ENCODE measurements at regions not wholly inside any gene's neighbourhood (a gene's known extent, or its start where the extent isn't known, plus 50 kb on each side); places are given as distances from the start of the nearest gene placed in this dataset.

- Histone ChIP-seq H3K4me1 (ENCODE audit: control insufficient read depth in 1 of 2, insufficient read depth in 2 of 2, low read length in 2 of 2) (peaks cover 28 to 43% of the 10 kb centered on the region in 2 donors), H3K9ac (ENCODE audit: low read depth in 1 of 2, low read length in 2 of 2) (peak overlapping the region in 1 of 2 donors; percentile 51)
These were observed 143.1 kb upstream of the ARID1B start for GRCh38 chr6:156634048-156634447.

GRCh38 chr6:156633291-156633690 is 143.9 kb upstream of the ARID1B start:
- H3K4me1 ChIP-seq (ENCODE audit: control insufficient read depth in 1 of 2, insufficient read depth in 2 of 2, low read length in 2 of 2): peaks cover 28 to 42% of the 10 kb centered on the region in 2 donors
- no peak overlapping the region for H3K4me3 ChIP-seq (ENCODE audit: low read depth in 1 of 2, low read length in 2 of 2)
- no peak overlapping the region for H3K27ac ChIP-seq (ENCODE audit: low read depth, low read length)
- no peaks in the 10 kb centered on the region for H3K36me3 ChIP-seq (ENCODE audit: control insufficient read depth in 1 of 2, insufficient read depth in 2 of 2, low read length in 2 of 2)
- no peaks in the 10 kb centered on the region for H3K27me3 ChIP-seq (ENCODE audit: control insufficient read depth in 1 of 2, insufficient read depth in 2 of 2, low read length in 2 of 2)
- H3K9me3 ChIP-seq (ENCODE audit: control insufficient read depth in 1 of 2, low read length in 2 of 2): no peaks in the 10 kb centered on the region
- no peak overlapping the region for H3K9ac ChIP-seq (ENCODE audit: low read depth in 1 of 2, low read length in 2 of 2)

More at GRCh38 chr6:156634048-156634447, 143.1 kb upstream of the ARID1B start:
- Histone ChIP-seq H3K36me3 (ENCODE audit: control insufficient read depth in 1 of 2, insufficient read depth in 2 of 2, low read length in 2 of 2) (no peaks in the 10 kb centered on the region), H3K27me3 (ENCODE audit: control insufficient read depth in 1 of 2, insufficient read depth in 2 of 2, low read length in 2 of 2) (no peaks in the 10 kb centered on the region), H3K9me3 (ENCODE audit: control insufficient read depth in 1 of 2, low read length in 2 of 2) (no peaks in the 10 kb centered on the region), H3K4me3 (ENCODE audit: low read depth in 1 of 2, low read length in 2 of 2) (peak overlapping the region; percentile 8 to 11), H3K27ac (ENCODE audit: low read depth, low read length) (no peak overlapping the region)

GRCh38 chr6:156630613-156631302 is 146.4 kb upstream of the ARID1B start:
- H3K27me3 ChIP-seq (ENCODE audit: control insufficient read depth in 1 of 2, insufficient read depth in 2 of 2, low read length in 2 of 2): no peaks in the 10 kb centered on the region
- peaks cover 14 to 25% of the 10 kb centered on the region in 2 donors for H3K4me1 ChIP-seq (ENCODE audit: control insufficient read depth in 1 of 2, insufficient read depth in 2 of 2, low read length in 2 of 2)
- H3K9ac ChIP-seq (ENCODE audit: low read depth in 1 of 2, low read length in 2 of 2): no peak overlapping the region
- H3K9me3 ChIP-seq (ENCODE audit: control insufficient read depth in 1 of 2, low read length in 2 of 2): no peaks in the 10 kb centered on the region
- H3K27ac ChIP-seq (ENCODE audit: low read depth, low read length): no peak overlapping the region
- no peak overlapping the region for H3K4me3 ChIP-seq (ENCODE audit: low read depth in 1 of 2, low read length in 2 of 2)
- no peaks in the 10 kb centered on the region for H3K36me3 ChIP-seq (ENCODE audit: control insufficient read depth in 1 of 2, insufficient read depth in 2 of 2, low read length in 2 of 2)

DNA sequence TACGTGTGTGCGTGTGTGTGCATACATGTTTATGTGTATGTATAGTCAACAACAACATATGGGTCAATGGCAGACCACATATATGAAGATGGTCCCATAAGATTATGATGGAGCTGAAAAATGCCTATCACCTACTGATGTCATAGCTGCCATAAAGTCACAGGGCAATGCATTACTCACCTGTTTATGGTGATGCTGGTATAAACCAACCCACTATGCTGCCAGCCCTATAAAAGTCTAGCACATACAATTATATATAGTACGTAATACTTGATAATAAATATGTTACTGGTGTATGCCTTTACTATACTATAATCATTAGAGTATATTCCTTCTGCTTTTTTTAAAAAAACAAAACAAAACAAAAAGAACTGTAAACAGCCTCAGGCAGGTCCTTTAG is 148.4 kb upstream of the ARID1B start:
- no peak overlapping the region for H3K27ac ChIP-seq (ENCODE audit: low read depth, low read length)
- no peak overlapping the region for H3K4me3 ChIP-seq (ENCODE audit: low read depth in 1 of 2, low read length in 2 of 2)
- H3K27me3 ChIP-seq (ENCODE audit: control insufficient read depth in 1 of 2, insufficient read depth in 2 of 2, low read length in 2 of 2): no peaks in the 10 kb centered on the region
- no peak overlapping the region for H3K9ac ChIP-seq (ENCODE audit: low read depth in 1 of 2, low read length in 2 of 2)
- no peaks in the 10 kb centered on the region for H3K36me3 ChIP-seq (ENCODE audit: control insufficient read depth in 1 of 2, insufficient read depth in 2 of 2, low read length in 2 of 2)
- peaks cover 5 to 7% of the 10 kb centered on the region in 2 donors for H3K4me1 ChIP-seq (ENCODE audit: control insufficient read depth in 1 of 2, insufficient read depth in 2 of 2, low read length in 2 of 2)
- no peaks in the 10 kb centered on the region for H3K9me3 ChIP-seq (ENCODE audit: control insufficient read depth in 1 of 2, low read length in 2 of 2)

- Histone ChIP-seq H3K9ac (ENCODE audit: low read depth in 1 of 2, low read length in 2 of 2) (no peak overlapping the region), H3K27ac (ENCODE audit: low read depth, low read length) (no peak overlapping the region), H3K36me3 (ENCODE audit: control insufficient read depth in 1 of 2, insufficient read depth in 2 of 2, low read length in 2 of 2) (no peaks in the 10 kb centered on the region), H3K4me1 (ENCODE audit: control insufficient read depth in 1 of 2, insufficient read depth in 2 of 2, low read length in 2 of 2) (no peaks in the 10 kb centered on the region), H3K27me3 (ENCODE audit: control insufficient read depth in 1 of 2, insufficient read depth in 2 of 2, low read length in 2 of 2) (peaks cover 0 to 4% of the 10 kb centered on the region in 2 donors), H3K9me3 (ENCODE audit: control insufficient read depth in 1 of 2, low read length in 2 of 2) (no peaks in the 10 kb centered on the region), H3K4me3 (ENCODE audit: low read depth in 1 of 2, low read length in 2 of 2) (no peak overlapping the region)
These were observed 149.7 kb upstream of the ARID1B start for GRCh38 chr6:156627524-156627923.

DNA sequence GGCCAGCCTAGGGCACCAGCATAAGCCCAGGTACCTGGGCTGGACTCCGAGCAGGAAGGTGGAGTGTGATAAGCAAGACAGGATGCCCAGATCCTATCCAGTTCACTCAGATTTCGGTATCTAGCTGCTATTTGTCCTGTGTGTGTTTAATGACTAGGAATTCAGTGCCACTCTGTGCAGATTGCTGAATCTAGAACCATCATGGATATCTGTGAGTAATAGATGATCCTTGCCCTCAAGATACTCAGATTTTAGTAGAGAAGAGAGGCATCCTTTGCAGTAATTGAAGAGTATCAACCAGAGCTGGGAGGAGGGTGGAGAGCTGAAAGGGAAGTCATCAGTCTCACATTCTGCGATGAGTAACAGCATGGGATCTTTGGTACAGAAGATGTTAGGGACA is 155.0 kb upstream of the ARID1B start:
- Histone ChIP-seq H3K4me3 (ENCODE audit: low read depth in 1 of 2, low read length in 2 of 2) (no peak overlapping the region), H3K9ac (ENCODE audit: low read depth in 1 of 2, low read length in 2 of 2) (no peak overlapping the region)

DNA sequence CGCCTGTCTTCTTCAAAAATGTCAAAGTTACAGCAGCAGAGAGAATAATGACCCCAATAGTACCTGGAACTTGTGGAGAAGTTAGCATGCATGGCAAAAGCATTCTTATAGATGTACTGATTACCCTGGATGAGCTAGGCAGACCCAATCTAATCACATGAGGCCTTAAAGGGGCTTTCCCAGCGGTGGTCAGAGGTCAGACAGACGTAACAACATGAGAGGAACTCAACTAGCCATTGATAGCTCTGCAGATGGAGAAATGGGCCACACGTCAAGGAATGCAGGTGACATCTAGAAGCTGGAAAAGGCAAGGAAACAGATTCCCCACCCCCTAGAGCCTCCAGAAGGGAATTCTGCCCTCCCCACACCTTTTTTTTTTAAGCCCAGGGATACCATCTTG is 156.8 kb upstream of the ARID1B start:
- H3K36me3 ChIP-seq (ENCODE audit: control insufficient read depth in 1 of 2, insufficient read depth in 2 of 2, low read length in 2 of 2): no peaks in the 10 kb centered on the region
- H3K27me3 ChIP-seq (ENCODE audit: control insufficient read depth in 1 of 2, insufficient read depth in 2 of 2, low read length in 2 of 2): peaks cover 0 to 4% of the 10 kb centered on the region in 2 donors
- H3K9me3 ChIP-seq (ENCODE audit: control insufficient read depth in 1 of 2, low read length in 2 of 2): no peaks in the 10 kb centered on the region
- H3K27ac ChIP-seq (ENCODE audit: low read depth, low read length): no peak overlapping the region
- no peak overlapping the region for H3K9ac ChIP-seq (ENCODE audit: low read depth in 1 of 2, low read length in 2 of 2)
- no peak overlapping the region for H3K4me3 ChIP-seq (ENCODE audit: low read depth in 1 of 2, low read length in 2 of 2)
- H3K4me1 ChIP-seq (ENCODE audit: control insufficient read depth in 1 of 2, insufficient read depth in 2 of 2, low read length in 2 of 2): peaks cover 19 to 20% of the 10 kb centered on the region in 2 donors

More for the DNA sequence above, 155.0 kb upstream of the ARID1B start:
- no peaks in the 10 kb centered on the region for H3K36me3 ChIP-seq (ENCODE audit: control insufficient read depth in 1 of 2, insufficient read depth in 2 of 2, low read length in 2 of 2)
- H3K9me3 ChIP-seq (ENCODE audit: control insufficient read depth in 1 of 2, low read length in 2 of 2): no peaks in the 10 kb centered on the region
- peaks cover 15 to 17% of the 10 kb centered on the region in 2 donors for H3K4me1 ChIP-seq (ENCODE audit: control insufficient read depth in 1 of 2, insufficient read depth in 2 of 2, low read length in 2 of 2)
- H3K27me3 ChIP-seq (ENCODE audit: control insufficient read depth in 1 of 2, insufficient read depth in 2 of 2, low read length in 2 of 2): peaks cover 0 to 4% of the 10 kb centered on the region in 2 donors
- no peak overlapping the region for H3K27ac ChIP-seq (ENCODE audit: low read depth, low read length)

DNA sequence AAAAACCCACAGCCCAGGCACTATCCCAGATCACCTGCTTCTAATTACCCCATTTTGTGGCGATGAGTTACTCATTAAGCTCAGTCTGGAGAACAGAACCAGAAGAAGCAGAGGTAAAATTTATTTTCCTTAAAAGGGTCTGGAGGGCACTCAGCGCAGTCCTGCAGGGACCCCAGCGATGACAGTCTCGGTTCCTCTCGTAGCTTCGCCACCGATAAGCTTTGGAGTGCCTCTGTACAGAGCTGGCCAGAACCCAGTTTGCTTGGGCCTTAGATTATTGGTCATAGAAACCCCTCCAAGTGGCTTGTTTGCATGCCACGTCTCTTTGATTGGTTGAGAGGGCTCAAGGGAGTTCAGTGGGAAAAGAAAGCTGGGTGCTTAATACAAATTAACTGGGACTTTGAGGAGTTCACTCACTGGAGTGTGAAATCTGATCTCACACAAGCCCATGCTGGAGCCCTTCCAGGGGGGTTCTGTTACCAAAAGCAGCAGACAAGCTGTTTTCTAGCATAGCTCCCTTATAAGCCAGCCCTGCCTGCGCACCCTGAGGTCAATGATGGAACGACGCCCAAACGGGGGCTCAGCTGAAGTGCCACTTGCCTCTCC is 158.5 kb upstream of the ARID1B start:
- peaks cover 19 to 20% of the 10 kb centered on the region in 2 donors for H3K4me1 ChIP-seq (ENCODE audit: control insufficient read depth in 1 of 2, insufficient read depth in 2 of 2, low read length in 2 of 2)
- no peak overlapping the region for H3K9ac ChIP-seq (ENCODE audit: low read depth in 1 of 2, low read length in 2 of 2)
- H3K27ac ChIP-seq (ENCODE audit: low read depth, low read length): no peak overlapping the region
- H3K36me3 ChIP-seq (ENCODE audit: control insufficient read depth in 1 of 2, insufficient read depth in 2 of 2, low read length in 2 of 2): no peaks in the 10 kb centered on the region
- peak overlapping the region in 1 of 2 donors; percentile 11 for H3K4me3 ChIP-seq (ENCODE audit: low read depth in 1 of 2, low read length in 2 of 2)
- peaks cover 0 to 6% of the 10 kb centered on the region in 2 donors for H3K9me3 ChIP-seq (ENCODE audit: control insufficient read depth in 1 of 2, low read length in 2 of 2)
- peaks cover 0 to 4% of the 10 kb centered on the region in 2 donors for H3K27me3 ChIP-seq (ENCODE audit: control insufficient read depth in 1 of 2, insufficient read depth in 2 of 2, low read length in 2 of 2)

DNA sequence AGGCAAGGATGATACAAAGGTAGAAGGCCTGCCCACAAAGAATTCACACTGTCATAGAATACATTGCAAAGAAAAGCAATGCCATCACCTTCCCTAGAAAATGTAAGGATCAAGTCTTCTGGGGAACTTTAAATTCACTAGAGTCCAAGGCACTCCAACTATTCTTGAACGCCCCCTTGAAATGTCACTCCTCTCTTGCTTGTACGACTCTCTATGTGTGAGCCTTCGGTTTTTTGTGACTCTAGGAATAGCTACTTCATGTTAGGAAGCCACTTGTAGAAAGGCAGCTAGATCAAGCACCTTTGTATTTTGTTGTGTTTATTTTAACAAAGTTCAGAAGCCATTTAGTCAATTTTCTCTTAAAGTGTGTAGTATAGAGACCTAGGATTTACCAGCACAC is 159.2 kb upstream of the ARID1B start:
- no peaks in the 10 kb centered on the region for H3K36me3 ChIP-seq (ENCODE audit: control insufficient read depth in 1 of 2, insufficient read depth in 2 of 2, low read length in 2 of 2)
- H3K27ac ChIP-seq (ENCODE audit: low read depth, low read length): no peak overlapping the region
- no peak overlapping the region for H3K4me3 ChIP-seq (ENCODE audit: low read depth in 1 of 2, low read length in 2 of 2)
- H3K4me1 ChIP-seq (ENCODE audit: control insufficient read depth in 1 of 2, insufficient read depth in 2 of 2, low read length in 2 of 2): peaks cover 19 to 20% of the 10 kb centered on the region in 2 donors
- no peak overlapping the region for H3K9ac ChIP-seq (ENCODE audit: low read depth in 1 of 2, low read length in 2 of 2)
- no peaks in the 10 kb centered on the region for H3K27me3 ChIP-seq (ENCODE audit: control insufficient read depth in 1 of 2, insufficient read depth in 2 of 2, low read length in 2 of 2)
- peaks cover 0 to 12% of the 10 kb centered on the region in 2 donors for H3K9me3 ChIP-seq (ENCODE audit: control insufficient read depth in 1 of 2, low read length in 2 of 2)

DNA sequence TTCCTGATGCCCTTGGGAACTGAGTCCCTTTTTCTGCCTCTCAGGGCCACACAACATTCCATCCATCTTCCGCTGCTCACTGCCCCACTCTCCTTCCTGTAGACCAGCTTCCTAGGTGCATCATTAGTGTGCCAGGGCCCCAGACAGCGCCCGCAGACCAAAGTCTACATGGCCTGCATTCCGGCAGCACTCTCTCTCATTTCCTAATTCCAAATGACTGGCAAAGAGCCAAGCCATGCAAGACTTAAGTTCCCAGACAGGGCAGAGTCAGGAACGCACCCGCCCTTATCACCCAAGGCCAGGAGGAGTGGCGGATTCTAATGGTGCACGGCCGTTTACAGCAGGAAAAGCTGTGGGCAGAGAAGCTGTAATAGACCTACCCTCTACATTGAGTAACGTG is 159.8 kb upstream of the ARID1B start:
- Histone ChIP-seq H3K9ac (ENCODE audit: low read depth in 1 of 2, low read length in 2 of 2) (no peak overlapping the region), H3K4me3 (ENCODE audit: low read depth in 1 of 2, low read length in 2 of 2) (no peak overlapping the region), H3K27me3 (ENCODE audit: control insufficient read depth in 1 of 2, insufficient read depth in 2 of 2, low read length in 2 of 2) (no peaks in the 10 kb centered on the region), H3K4me1 (ENCODE audit: control insufficient read depth in 1 of 2, insufficient read depth in 2 of 2, low read length in 2 of 2) (peaks cover 19 to 20% of the 10 kb centered on the region in 2 donors), H3K9me3 (ENCODE audit: control insufficient read depth in 1 of 2, low read length in 2 of 2) (peaks cover 0 to 16% of the 10 kb centered on the region in 2 donors), H3K27ac (ENCODE audit: low read depth, low read length) (no peak overlapping the region), H3K36me3 (ENCODE audit: control insufficient read depth in 1 of 2, insufficient read depth in 2 of 2, low read length in 2 of 2) (no peaks in the 10 kb centered on the region)

Measured in duodenal mucosa (tissue), 2 donors.